ENCODE measurements at regions not wholly inside any gene's neighbourhood (a gene's known extent, or its start where the extent isn't known, plus 50 kb on each side); places are given as distances from the start of the nearest gene placed in this dataset.

- H3K9me3 ChIP-seq (ENCODE audit: low read depth), result no peaks in the 10 kb centered on the region
- H3K27ac ChIP-seq, result no peak overlapping the region
- DNase-seq (ENCODE audit: low read depth in 1 of 2, low spot score in 1 of 2), result no peak
- no peaks in the 10 kb centered on the region for H3K4me1 ChIP-seq (ENCODE audit: low read depth)
- H3K27me3 ChIP-seq, result no peaks in the 10 kb centered on the region
- TF ChIP-seq CTCF (IDR thresholded peaks at IDR 0.05; ENCODE audit: low read depth, low read length), result no peak
- no peak overlapping the region for H3K4me3 ChIP-seq
- H3K36me3 ChIP-seq, result no peaks in the 10 kb centered on the region
Observed at GRCh38 chr12:65517656-65518210, 239.2 kb downstream of the MSRB3 start.

- Histone ChIP-seq H3K27me3 (no peaks in the 10 kb centered on the region), H3K4me1 (ENCODE audit: low read depth) (no peaks in the 10 kb centered on the region), H3K36me3 (no peaks in the 10 kb centered on the region), H3K9me3 (ENCODE audit: low read depth) (no peaks in the 10 kb centered on the region), H3K4me3 (no peak overlapping the region), H3K27ac (no peak overlapping the region)
- no peak for DNase-seq (ENCODE audit: low read depth in 1 of 2, low spot score in 1 of 2)
- TF ChIP-seq CTCF (IDR thresholded peaks at IDR 0.05; ENCODE audit: low read depth, low read length), result no peak
Observed at GRCh38 chr12:65518771-65519170, 240.3 kb downstream of the MSRB3 start.

DNA sequence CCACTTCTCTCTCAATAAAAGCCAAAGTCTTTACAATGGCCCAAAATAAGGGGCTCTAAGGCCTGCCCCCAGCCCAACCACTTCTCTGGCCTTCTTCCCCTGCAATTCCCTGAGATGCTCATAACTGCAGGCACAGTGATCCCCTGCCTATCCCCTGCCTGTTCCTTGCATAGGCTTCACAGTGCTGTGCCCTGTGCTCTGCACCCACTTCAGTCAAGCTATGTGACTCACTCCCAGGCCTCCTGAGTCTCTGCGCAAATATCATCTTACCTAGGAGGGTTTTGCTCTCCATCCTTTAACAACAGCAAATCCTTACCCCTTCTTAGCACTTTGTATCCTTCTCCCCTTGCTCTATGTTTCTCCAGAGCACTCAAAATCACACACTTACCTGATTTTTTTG is 242.2 kb downstream of the MSRB3 start:
- H3K36me3 ChIP-seq, result no peaks in the 10 kb centered on the region
- no peak overlapping the region for H3K27ac ChIP-seq
- no peaks in the 10 kb centered on the region for H3K4me1 ChIP-seq (ENCODE audit: low read depth)
- H3K4me3 ChIP-seq, result no peak overlapping the region
- no peaks in the 10 kb centered on the region for H3K9me3 ChIP-seq (ENCODE audit: low read depth)
- TF ChIP-seq CTCF (IDR thresholded peaks at IDR 0.05; ENCODE audit: low read depth, low read length), result no peak
- no peak for DNase-seq (ENCODE audit: low read depth in 1 of 2, low spot score in 1 of 2)
- H3K27me3 ChIP-seq, result no peaks in the 10 kb centered on the region

- Histone ChIP-seq H3K9me3 (ENCODE audit: low read depth) (no peaks in the 10 kb centered on the region), H3K27me3 (no peaks in the 10 kb centered on the region), H3K4me1 (ENCODE audit: low read depth) (no peaks in the 10 kb centered on the region), H3K27ac (no peak overlapping the region), H3K4me3 (no peak overlapping the region), H3K36me3 (no peaks in the 10 kb centered on the region)
- no peak for TF ChIP-seq CTCF (IDR thresholded peaks at IDR 0.05; ENCODE audit: low read depth, low read length)
- DNase-seq (ENCODE audit: low read depth in 1 of 2, low spot score in 1 of 2), result peak in 1 of 2 donors; percentile 50
Observed at GRCh38 chr12:65522956-65523860, 244.7 kb downstream of the MSRB3 start.

- DNase-seq (ENCODE audit: low read depth in 1 of 2, low spot score in 1 of 2), result peak in 1 of 2 donors; percentile 73
- H3K27me3 ChIP-seq, result no peaks in the 10 kb centered on the region
- no peaks in the 10 kb centered on the region for H3K4me1 ChIP-seq (ENCODE audit: low read depth)
- no peaks in the 10 kb centered on the region for H3K9me3 ChIP-seq (ENCODE audit: low read depth)
- no peak for TF ChIP-seq CTCF (IDR thresholded peaks at IDR 0.05; ENCODE audit: low read depth, low read length)
- no peaks in the 10 kb centered on the region for H3K36me3 ChIP-seq
- H3K4me3 ChIP-seq, result no peak overlapping the region
- no peak overlapping the region for H3K27ac ChIP-seq
Observed at GRCh38 chr12:65524666-65525065, 246.2 kb downstream of the MSRB3 start.

All from cardiac muscle cell (in vitro differentiated cells and primary cell).